ENCODE measurements at regions not wholly inside any gene's neighbourhood (a gene's known extent, or its start where the extent isn't known, plus 50 kb on each side); places are given as distances from the start of the nearest gene placed in this dataset.

DNA sequence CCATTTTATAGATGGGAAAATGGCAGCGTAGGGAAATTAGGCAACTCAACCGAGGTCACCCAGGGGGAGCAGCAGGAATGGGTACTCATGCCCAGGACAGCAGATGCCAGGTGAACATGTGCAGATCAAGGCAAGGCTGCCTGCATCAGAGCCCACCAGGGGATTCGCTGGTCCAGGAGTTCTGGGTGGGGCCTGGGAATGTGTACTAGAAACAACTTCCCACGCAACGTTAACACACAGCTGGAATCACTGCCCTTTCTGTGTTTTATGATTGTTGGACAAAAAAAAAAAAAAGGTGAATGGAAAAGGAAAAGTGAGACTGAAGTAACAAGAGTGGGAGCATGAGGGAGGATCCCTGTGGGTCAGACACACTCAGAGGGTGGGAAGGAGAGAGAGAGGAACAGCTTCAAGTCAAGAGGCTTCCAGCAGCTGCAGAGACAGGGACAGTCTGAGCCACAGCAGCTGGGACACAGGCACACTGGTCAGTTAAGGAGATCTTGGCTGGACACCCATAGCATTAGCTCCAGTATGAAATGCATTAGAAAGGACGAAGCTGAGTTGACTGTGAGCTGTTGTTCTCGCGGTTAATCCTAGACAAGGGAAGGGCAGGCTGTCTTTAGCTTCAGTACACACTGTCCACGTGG, 187.9 kb upstream of the INHBA start:
- DNase-seq (ENCODE audit: low read depth): no peak
- TF ChIP-seq CTCF (conservative IDR thresholded peaks at IDR 0.05; ENCODE audit: low read length): no peak
- no peak overlapping the region for H3K4me3 ChIP-seq (ENCODE audit: low read length)

GRCh38 chr7:41889472-41889871, 186.6 kb upstream of the INHBA start:
- no peak overlapping the region for H3K4me3 ChIP-seq (ENCODE audit: low read length)
- TF ChIP-seq CTCF (conservative IDR thresholded peaks at IDR 0.05; ENCODE audit: low read length): no peak
- no peak for DNase-seq (ENCODE audit: low read depth)

DNA sequence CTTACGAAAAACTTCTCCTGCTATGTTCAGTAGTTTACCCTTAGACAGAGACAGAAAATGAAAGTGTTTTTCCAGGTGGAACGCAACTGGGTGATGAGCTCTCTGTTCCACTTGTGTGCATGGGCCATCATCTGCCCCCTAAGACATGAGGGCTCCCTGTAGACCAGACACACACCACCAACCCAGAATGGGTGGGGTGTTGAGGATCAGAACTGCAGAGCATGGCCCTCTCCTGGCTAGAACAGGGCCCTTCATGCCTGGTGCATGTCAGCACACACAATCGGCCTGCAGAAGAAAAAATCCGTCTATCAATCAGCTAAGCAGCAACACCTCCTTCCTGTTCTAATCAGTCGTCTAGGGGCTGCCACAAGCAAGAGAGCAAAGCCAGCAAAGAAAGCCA, 186.2 kb upstream of the INHBA start:
- DNase-seq (ENCODE audit: low read depth): no peak
- no peak for TF ChIP-seq CTCF (conservative IDR thresholded peaks at IDR 0.05; ENCODE audit: low read length)
- H3K4me3 ChIP-seq (ENCODE audit: low read length): no peak overlapping the region

GRCh38 chr7:41887416-41887815, 184.5 kb upstream of the INHBA start:
- H3K4me3 ChIP-seq (ENCODE audit: low read length): no peak overlapping the region
- peak; percentile 11 for DNase-seq (ENCODE audit: low read depth)
- TF ChIP-seq CTCF (conservative IDR thresholded peaks at IDR 0.05; ENCODE audit: low read length): no peak

DNA sequence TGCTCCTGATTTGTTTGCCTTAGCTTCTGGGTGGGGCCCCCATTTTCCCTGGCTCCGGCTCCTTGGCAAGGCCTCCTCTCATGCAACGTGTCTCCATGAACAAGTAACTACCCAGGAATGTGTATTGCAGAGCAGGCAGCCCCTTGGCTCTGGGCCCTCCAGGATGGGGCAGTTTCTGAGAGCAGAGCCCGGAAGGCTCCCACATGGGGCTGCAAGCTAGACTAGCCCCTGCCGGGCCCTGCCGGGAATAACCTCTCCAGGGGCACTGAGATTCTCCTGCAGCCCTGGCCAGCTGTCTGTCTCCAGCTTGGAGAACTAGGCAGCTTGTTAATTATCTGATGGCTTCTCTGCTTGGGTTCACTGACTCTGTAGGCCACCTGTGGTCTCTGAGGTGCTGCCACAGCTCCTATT, 184.0 kb upstream of the INHBA start:
- TF ChIP-seq CTCF (conservative IDR thresholded peaks at IDR 0.05; ENCODE audit: low read length): peak; percentile 66
- DNase-seq (ENCODE audit: low read depth): peak; percentile 98
- peak overlapping the region; percentile 40; the same call in 1 of the 2 replicates for H3K4me3 ChIP-seq (ENCODE audit: low read length)

DNA sequence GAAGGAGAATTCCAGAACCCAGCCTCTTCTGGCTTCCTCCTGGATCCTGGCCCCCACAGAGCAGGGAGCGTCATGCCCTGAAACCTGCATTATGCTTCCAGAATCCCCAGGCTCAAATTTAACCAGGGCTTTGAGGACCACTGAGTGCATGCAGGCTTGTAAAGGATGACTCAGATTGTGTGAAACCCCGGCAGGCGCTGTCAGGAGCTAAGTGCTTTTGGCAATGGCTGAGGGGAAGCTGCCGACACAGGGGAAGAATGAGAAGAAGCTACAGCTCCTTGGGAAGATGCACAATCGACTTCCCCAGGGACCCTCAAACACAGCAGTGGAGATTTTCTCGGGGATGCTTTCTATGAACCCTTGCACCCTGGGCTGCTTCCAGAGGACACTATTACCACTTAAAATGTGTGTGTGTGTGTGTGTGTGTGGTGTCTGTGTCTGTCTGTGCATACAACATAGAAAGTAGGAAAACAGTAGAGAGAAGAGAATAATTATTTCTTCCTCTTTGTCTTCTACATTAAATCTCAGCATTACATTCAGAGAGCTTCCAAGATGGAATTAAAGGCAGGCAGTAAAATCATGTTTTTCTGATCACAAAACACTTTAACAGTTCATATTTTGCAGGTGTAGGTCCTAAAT, 183.5 kb upstream of the INHBA start:
- no peak for TF ChIP-seq CTCF (conservative IDR thresholded peaks at IDR 0.05; ENCODE audit: low read length)
- DNase-seq (ENCODE audit: low read depth): peak; percentile 97
- peak overlapping the region; percentile 40 for H3K4me3 ChIP-seq (ENCODE audit: low read length)

GRCh38 chr7:41885748-41886147, 182.9 kb upstream of the INHBA start:
- TF ChIP-seq CTCF (conservative IDR thresholded peaks at IDR 0.05; ENCODE audit: low read length): no peak
- DNase-seq (ENCODE audit: low read depth): peak; percentile 36
- no peak overlapping the region; the same call in 1 of the 2 replicates for H3K4me3 ChIP-seq (ENCODE audit: low read length)

All from AG10803 (cell line).